Parathyroid adenoma (tissue), 2 donors: ENCODE measurements at regions not wholly inside any gene's neighbourhood (a gene's known extent, or its start where the extent isn't known, plus 50 kb on each side); places are given as distances from the start of the nearest gene placed in this dataset.
"Not testable (repeated sequence)": the region's sequence is repeated elsewhere in the genome, so short reads cannot be mapped to it uniquely, and the experiment has no call there.

Experiments used
- H2AFZ ChIP-seq: fragments of 300-600 bp; sonication (generic); one replicate; pipeline ENCODE4 v1.7.0; 2017; ENCODE audit warnings: antibody characterized with exemption, mild to moderate bottlenecking
- H3K27ac ChIP-seq: fragments of 300-600 bp; sonication (generic); one replicate; pipeline ENCODE4 v1.7.0; 2017
- H3K27me3 ChIP-seq: fragments of 300-600 bp; sonication (generic); one replicate; pipeline ENCODE4 v1.7.0; 2017; ENCODE audit warnings: low read length; ENCODE audit not compliant: control insufficient read depth, insufficient read depth
- H3K36me3 ChIP-seq: fragments of 300-600 bp; sonication (generic); one replicate; pipeline ENCODE4 v1.7.0; 2017; ENCODE audit warnings: low read length; ENCODE audit not compliant: control insufficient read depth, insufficient read depth
- H3K4me1 ChIP-seq: fragments of 300-600 bp; sonication (generic); one replicate; pipeline ENCODE4 v1.7.0; 2017; ENCODE audit warnings: control low read depth
- H3K4me2 ChIP-seq: fragments of 300-600 bp; sonication (generic); one replicate; pipeline ENCODE4 v1.7.0; 2017; ENCODE audit warnings: low read length
- H3K4me3 ChIP-seq: fragments of 300-600 bp; sonication (generic); one replicate; pipeline ENCODE4 v1.7.0; 2017; ENCODE audit warnings: low read depth, low read length
- H3K79me2 ChIP-seq: fragments of 300-600 bp; sonication (generic); one replicate; pipeline ENCODE4 v1.7.0; 2017; ENCODE audit warnings: control low read depth
- H3K9ac ChIP-seq: fragments of 300-600 bp; sonication (generic); one replicate; pipeline ENCODE4 v1.7.0; 2017; ENCODE audit warnings: mild to moderate bottlenecking
- H3K9me3 ChIP-seq: fragments of 300-600 bp; sonication (generic); one replicate; pipeline ENCODE4 v1.7.0; 2017; ENCODE audit warnings: low read length; ENCODE audit not compliant: control insufficient read depth
- CTCF ChIP-seq: fragments of 300-600 bp; sonication (generic); IDR thresholded peaks from one replicate; pipeline ENCODE4 v1.7.0; 2017; ENCODE audit warnings: antibody characterized with exemption, mild to moderate bottlenecking
- donor health status: primary hyperparathyroidism.

DNA sequence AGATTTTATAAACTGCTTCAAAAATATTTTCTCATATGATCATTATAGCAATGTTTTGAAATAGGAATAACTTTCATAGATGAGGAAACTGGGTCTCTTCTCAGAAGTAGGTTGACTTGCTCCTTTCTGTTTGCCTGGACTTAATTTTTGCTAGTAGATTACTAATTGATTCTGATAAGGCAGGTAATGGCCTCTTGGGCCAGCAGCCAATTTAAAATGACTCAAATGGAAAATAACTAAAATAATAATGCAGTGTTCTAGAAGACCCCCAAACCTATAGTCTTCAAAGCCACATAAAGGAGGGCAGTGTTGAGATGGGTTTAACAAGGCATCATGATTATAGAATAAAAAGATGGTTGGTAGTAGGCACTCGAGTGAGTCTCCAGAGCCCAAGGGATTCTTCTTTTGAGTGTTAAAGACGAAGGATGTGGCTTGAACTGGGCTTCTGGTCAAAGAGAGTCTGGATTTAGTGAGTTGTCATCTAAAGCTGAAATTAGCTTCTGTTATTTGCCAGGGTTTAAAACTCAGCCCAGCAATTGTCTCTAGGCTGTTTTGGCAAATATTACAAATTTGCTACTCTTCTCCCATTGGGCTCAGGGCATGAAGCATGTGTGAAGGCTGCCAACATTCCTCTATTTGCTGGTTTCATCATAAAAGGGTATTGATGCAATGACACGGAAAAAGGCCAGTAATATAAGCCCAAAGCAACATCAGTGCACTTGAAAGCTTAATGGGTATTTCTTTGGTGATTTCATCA lies 297.1 kb upstream of the MEIS2 start:
- H3K4me1 ChIP-seq, result no peaks in the 10 kb centered on the region
- no peak overlapping the region for H2AFZ ChIP-seq
- no peaks in the 10 kb centered on the region for H3K79me2 ChIP-seq
- H3K27ac ChIP-seq, result no peak overlapping the region
- no peak for TF ChIP-seq CTCF
- H3K4me2 ChIP-seq, result no peak overlapping the region
- no peak overlapping the region for H3K9ac ChIP-seq
- H3K4me3 ChIP-seq, result no peak overlapping the region
- no peaks in the 10 kb centered on the region for H3K9me3 ChIP-seq
- H3K27me3 ChIP-seq, result no peaks in the 10 kb centered on the region
- H3K36me3 ChIP-seq, result no peaks in the 10 kb centered on the region

- H3K4me2 ChIP-seq, result no peak overlapping the region
- no peak overlapping the region for H3K27ac ChIP-seq
- no peaks in the 10 kb centered on the region for H3K9me3 ChIP-seq
- H3K4me1 ChIP-seq, result no peaks in the 10 kb centered on the region
- H3K27me3 ChIP-seq, result no peaks in the 10 kb centered on the region
- no peaks in the 10 kb centered on the region for H3K36me3 ChIP-seq
- H3K4me3 ChIP-seq, result no peak overlapping the region
- no peak overlapping the region for H3K9ac ChIP-seq
- TF ChIP-seq CTCF, result no peak
- no peak overlapping the region for H2AFZ ChIP-seq
- no peaks in the 10 kb centered on the region for H3K79me2 ChIP-seq
These were observed 315.8 kb upstream of the MEIS2 start for GRCh38 chr15:37416103-37416502.

DNA sequence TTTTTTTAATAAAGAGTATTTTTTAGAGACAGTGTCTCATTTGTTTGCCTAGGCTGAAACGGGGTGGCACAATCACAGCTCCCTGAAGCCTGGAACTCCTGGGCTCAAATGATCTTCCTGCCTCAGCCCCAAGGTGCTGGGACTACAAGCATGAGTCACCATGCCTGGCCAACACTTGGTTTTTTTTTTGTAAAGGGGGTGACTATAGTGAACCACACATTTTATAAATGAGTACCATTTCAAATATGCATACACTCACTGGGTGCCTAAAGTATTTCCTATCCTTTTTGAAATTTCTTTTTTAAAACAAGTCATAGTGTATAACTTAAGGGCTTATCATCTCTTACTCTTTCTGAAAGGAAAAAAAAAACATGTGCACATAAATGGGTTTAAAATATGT lies 325.2 kb upstream of the MEIS2 start:
- H3K4me1 ChIP-seq, result no peaks in the 10 kb centered on the region
- H3K9ac ChIP-seq, result no peak overlapping the region
- no peak overlapping the region for H2AFZ ChIP-seq
- no peaks in the 10 kb centered on the region for H3K36me3 ChIP-seq
- H3K4me2 ChIP-seq, result no peak overlapping the region
- H3K79me2 ChIP-seq, result no peaks in the 10 kb centered on the region
- H3K27ac ChIP-seq, result no peak overlapping the region
- no peak for TF ChIP-seq CTCF
- no peak overlapping the region for H3K4me3 ChIP-seq
- no peaks in the 10 kb centered on the region for H3K9me3 ChIP-seq
- no peaks in the 10 kb centered on the region for H3K27me3 ChIP-seq

DNA sequence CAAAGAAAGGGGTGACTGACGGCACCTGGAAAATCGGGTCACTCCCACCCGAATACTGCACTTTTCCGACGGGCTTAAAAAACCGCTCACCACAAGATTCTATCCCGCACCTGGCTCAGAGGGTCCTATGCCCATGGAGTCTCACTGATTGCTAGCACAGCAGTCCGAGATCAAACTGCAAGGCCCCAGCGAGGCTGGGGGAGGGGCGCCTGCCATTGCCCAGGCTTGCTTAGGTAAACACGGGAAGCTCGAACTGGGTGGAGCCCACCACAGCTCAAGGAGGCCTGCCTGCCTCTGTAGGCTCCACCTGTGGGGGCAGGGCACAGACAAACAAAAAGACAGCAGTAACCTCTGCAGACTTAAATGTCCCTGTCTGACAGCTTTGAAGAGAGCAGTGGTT lies 327.0 kb upstream of the MEIS2 start:
- H3K4me1 ChIP-seq, H3K27ac ChIP-seq, H3K36me3 ChIP-seq, H2AFZ ChIP-seq, H3K9me3 ChIP-seq, H3K9ac ChIP-seq, H3K27me3 ChIP-seq, H3K4me3 ChIP-seq, H3K4me2 ChIP-seq, H3K79me2 ChIP-seq: not testable (repeated sequence)

DNA sequence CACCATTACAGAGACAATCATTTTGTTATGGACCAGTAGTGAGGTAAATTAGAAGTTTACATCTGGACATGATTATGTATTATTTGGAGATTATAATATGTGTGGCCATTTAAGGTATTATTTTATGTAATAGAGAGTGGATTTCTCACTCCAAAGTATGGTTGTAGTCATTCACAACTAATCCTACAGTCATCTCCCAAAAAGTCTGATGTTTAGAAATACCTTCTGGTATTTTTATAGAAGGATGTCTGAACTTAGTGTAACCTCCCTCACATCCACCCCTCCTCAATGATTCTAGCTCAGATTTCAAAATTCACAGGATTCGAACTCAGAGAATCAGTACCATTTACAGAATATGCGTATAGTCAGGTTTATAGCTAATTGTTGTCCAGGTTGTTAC lies 346.6 kb upstream of the MEIS2 start:
- no peak overlapping the region for H3K4me3 ChIP-seq
- no peaks in the 10 kb centered on the region for H3K4me1 ChIP-seq
- TF ChIP-seq CTCF, result no peak
- no peaks in the 10 kb centered on the region for H3K36me3 ChIP-seq
- no peak overlapping the region for H2AFZ ChIP-seq
- H3K4me2 ChIP-seq, result no peak overlapping the region
- no peaks in the 10 kb centered on the region for H3K79me2 ChIP-seq
- H3K9me3 ChIP-seq, result no peaks in the 10 kb centered on the region
- no peaks in the 10 kb centered on the region for H3K27me3 ChIP-seq
- no peak overlapping the region for H3K9ac ChIP-seq
- no peak overlapping the region for H3K27ac ChIP-seq
